ENCODE measurements at regions not wholly inside any gene's neighbourhood (a gene's known extent, or its start where the extent isn't known, plus 50 kb on each side); places are given as distances from the start of the nearest gene placed in this dataset.

GRCh38 chr9:130768891-130769403, 66.1 kb upstream of the ABL1 start:
- Histone ChIP-seq H3K27ac (ENCODE audit: low read depth, low read length) (no peak overlapping the region), H3K4me3 (ENCODE audit: low read depth in 1 of 2, low read length in 2 of 2) (peak overlapping the region; percentile 12 to 41), H3K9ac (ENCODE audit: low read depth in 1 of 2, low read length in 2 of 2) (no peak overlapping the region), H3K4me1 (ENCODE audit: control insufficient read depth in 1 of 2, insufficient read depth in 2 of 2, low read length in 2 of 2) (peaks cover 36 to 48% of the 10 kb centered on the region in 2 donors), H3K36me3 (ENCODE audit: control insufficient read depth in 1 of 2, insufficient read depth in 2 of 2, low read length in 2 of 2) (no peaks in the 10 kb centered on the region), H3K27me3 (ENCODE audit: control insufficient read depth in 1 of 2, insufficient read depth in 2 of 2, low read length in 2 of 2) (no peaks in the 10 kb centered on the region), H3K9me3 (ENCODE audit: control insufficient read depth in 1 of 2, low read length in 2 of 2) (no peaks in the 10 kb centered on the region)

- H3K36me3 ChIP-seq (ENCODE audit: control insufficient read depth in 1 of 2, insufficient read depth in 2 of 2, low read length in 2 of 2): no peaks in the 10 kb centered on the region
- no peak overlapping the region for H3K27ac ChIP-seq (ENCODE audit: low read depth, low read length)
- H3K9ac ChIP-seq (ENCODE audit: low read depth in 1 of 2, low read length in 2 of 2): no peak overlapping the region
- peaks cover 36 to 46% of the 10 kb centered on the region in 2 donors for H3K4me1 ChIP-seq (ENCODE audit: control insufficient read depth in 1 of 2, insufficient read depth in 2 of 2, low read length in 2 of 2)
- H3K9me3 ChIP-seq (ENCODE audit: control insufficient read depth in 1 of 2, low read length in 2 of 2): no peaks in the 10 kb centered on the region
- peak overlapping the region in 1 of 2 donors; percentile 9 for H3K4me3 ChIP-seq (ENCODE audit: low read depth in 1 of 2, low read length in 2 of 2)
- no peaks in the 10 kb centered on the region for H3K27me3 ChIP-seq (ENCODE audit: control insufficient read depth in 1 of 2, insufficient read depth in 2 of 2, low read length in 2 of 2)
These were observed 65.0 kb upstream of the ABL1 start for GRCh38 chr9:130770093-130770492.

GRCh38 chr9:130770679-130771442, 64.2 kb upstream of the ABL1 start:
- peaks cover 0 to 5% of the 10 kb centered on the region in 2 donors for H3K9me3 ChIP-seq (ENCODE audit: control insufficient read depth in 1 of 2, low read length in 2 of 2)
- no peak overlapping the region for H3K9ac ChIP-seq (ENCODE audit: low read depth in 1 of 2, low read length in 2 of 2)
- no peak overlapping the region for H3K27ac ChIP-seq (ENCODE audit: low read depth, low read length)
- no peaks in the 10 kb centered on the region for H3K27me3 ChIP-seq (ENCODE audit: control insufficient read depth in 1 of 2, insufficient read depth in 2 of 2, low read length in 2 of 2)
- peaks cover 34 to 38% of the 10 kb centered on the region in 2 donors for H3K4me1 ChIP-seq (ENCODE audit: control insufficient read depth in 1 of 2, insufficient read depth in 2 of 2, low read length in 2 of 2)
- no peaks in the 10 kb centered on the region for H3K36me3 ChIP-seq (ENCODE audit: control insufficient read depth in 1 of 2, insufficient read depth in 2 of 2, low read length in 2 of 2)
- no peak overlapping the region for H3K4me3 ChIP-seq (ENCODE audit: low read depth in 1 of 2, low read length in 2 of 2)

- Histone ChIP-seq H3K4me3 (ENCODE audit: low read depth in 1 of 2, low read length in 2 of 2) (no peak overlapping the region), H3K9ac (ENCODE audit: low read depth in 1 of 2, low read length in 2 of 2) (no peak overlapping the region), H3K4me1 (ENCODE audit: control insufficient read depth in 1 of 2, insufficient read depth in 2 of 2, low read length in 2 of 2) (peaks cover 21 to 25% of the 10 kb centered on the region in 2 donors), H3K36me3 (ENCODE audit: control insufficient read depth in 1 of 2, insufficient read depth in 2 of 2, low read length in 2 of 2) (no peaks in the 10 kb centered on the region), H3K27ac (ENCODE audit: low read depth, low read length) (no peak overlapping the region), H3K9me3 (ENCODE audit: control insufficient read depth in 1 of 2, low read length in 2 of 2) (peaks cover 0 to 5% of the 10 kb centered on the region in 2 donors), H3K27me3 (ENCODE audit: control insufficient read depth in 1 of 2, insufficient read depth in 2 of 2, low read length in 2 of 2) (no peaks in the 10 kb centered on the region)
These were observed 62.9 kb upstream of the ABL1 start for GRCh38 chr9:130772185-130772584.

GRCh38 chr9:130774183-130774582, 60.9 kb upstream of the ABL1 start:
- Histone ChIP-seq H3K4me1 (ENCODE audit: control insufficient read depth in 1 of 2, insufficient read depth in 2 of 2, low read length in 2 of 2) (peaks cover 11 to 18% of the 10 kb centered on the region in 2 donors), H3K27me3 (ENCODE audit: control insufficient read depth in 1 of 2, insufficient read depth in 2 of 2, low read length in 2 of 2) (no peaks in the 10 kb centered on the region), H3K9me3 (ENCODE audit: control insufficient read depth in 1 of 2, low read length in 2 of 2) (peaks cover 0 to 5% of the 10 kb centered on the region in 2 donors), H3K9ac (ENCODE audit: low read depth in 1 of 2, low read length in 2 of 2) (no peak overlapping the region), H3K36me3 (ENCODE audit: control insufficient read depth in 1 of 2, insufficient read depth in 2 of 2, low read length in 2 of 2) (no peaks in the 10 kb centered on the region), H3K27ac (ENCODE audit: low read depth, low read length) (no peak overlapping the region), H3K4me3 (ENCODE audit: low read depth in 1 of 2, low read length in 2 of 2) (no peak overlapping the region)

GRCh38 chr9:130775336-130775991, 59.6 kb upstream of the ABL1 start:
- Histone ChIP-seq H3K4me1 (ENCODE audit: control insufficient read depth in 1 of 2, insufficient read depth in 2 of 2, low read length in 2 of 2) (peaks cover 6 to 20% of the 10 kb centered on the region in 2 donors), H3K9me3 (ENCODE audit: control insufficient read depth in 1 of 2, low read length in 2 of 2) (peaks cover 0 to 5% of the 10 kb centered on the region in 2 donors), H3K36me3 (ENCODE audit: control insufficient read depth in 1 of 2, insufficient read depth in 2 of 2, low read length in 2 of 2) (no peaks in the 10 kb centered on the region), H3K9ac (ENCODE audit: low read depth in 1 of 2, low read length in 2 of 2) (no peak overlapping the region), H3K27ac (ENCODE audit: low read depth, low read length) (no peak overlapping the region), H3K4me3 (ENCODE audit: low read depth in 1 of 2, low read length in 2 of 2) (no peak overlapping the region), H3K27me3 (ENCODE audit: control insufficient read depth in 1 of 2, insufficient read depth in 2 of 2, low read length in 2 of 2) (no peaks in the 10 kb centered on the region)

GRCh38 chr9:130779153-130779855, 55.8 kb upstream of the ABL1 start:
- Histone ChIP-seq H3K36me3 (ENCODE audit: control insufficient read depth in 1 of 2, insufficient read depth in 2 of 2, low read length in 2 of 2) (no peaks in the 10 kb centered on the region), H3K9me3 (ENCODE audit: control insufficient read depth in 1 of 2, low read length in 2 of 2) (peaks cover 0 to 5% of the 10 kb centered on the region in 2 donors), H3K4me3 (ENCODE audit: low read depth in 1 of 2, low read length in 2 of 2) (no peak overlapping the region), H3K27me3 (ENCODE audit: control insufficient read depth in 1 of 2, insufficient read depth in 2 of 2, low read length in 2 of 2) (no peaks in the 10 kb centered on the region), H3K9ac (ENCODE audit: low read depth in 1 of 2, low read length in 2 of 2) (no peak overlapping the region), H3K27ac (ENCODE audit: low read depth, low read length) (no peak overlapping the region), H3K4me1 (ENCODE audit: control insufficient read depth in 1 of 2, insufficient read depth in 2 of 2, low read length in 2 of 2) (peaks cover 3 to 12% of the 10 kb centered on the region in 2 donors)

GRCh38 chr9:130780415-130780814, 54.6 kb upstream of the ABL1 start:
- H3K9me3 ChIP-seq (ENCODE audit: control insufficient read depth in 1 of 2, low read length in 2 of 2): peaks cover 0 to 3% of the 10 kb centered on the region in 2 donors
- H3K27me3 ChIP-seq (ENCODE audit: control insufficient read depth in 1 of 2, insufficient read depth in 2 of 2, low read length in 2 of 2): no peaks in the 10 kb centered on the region
- peak overlapping the region; percentile 67 for H3K27ac ChIP-seq (ENCODE audit: low read depth, low read length)
- no peaks in the 10 kb centered on the region for H3K36me3 ChIP-seq (ENCODE audit: control insufficient read depth in 1 of 2, insufficient read depth in 2 of 2, low read length in 2 of 2)
- peaks cover 3 to 12% of the 10 kb centered on the region in 2 donors for H3K4me1 ChIP-seq (ENCODE audit: control insufficient read depth in 1 of 2, insufficient read depth in 2 of 2, low read length in 2 of 2)
- peak overlapping the region; percentile 35 for H3K9ac ChIP-seq (ENCODE audit: low read depth in 1 of 2, low read length in 2 of 2)
- peak overlapping the region in 1 of 2 donors; percentile 18 for H3K4me3 ChIP-seq (ENCODE audit: low read depth in 1 of 2, low read length in 2 of 2)

GRCh38 chr9:130780865-130781504, 54.1 kb upstream of the ABL1 start:
- no peaks in the 10 kb centered on the region for H3K9me3 ChIP-seq (ENCODE audit: control insufficient read depth in 1 of 2, low read length in 2 of 2)
- H3K27me3 ChIP-seq (ENCODE audit: control insufficient read depth in 1 of 2, insufficient read depth in 2 of 2, low read length in 2 of 2): no peaks in the 10 kb centered on the region
- H3K36me3 ChIP-seq (ENCODE audit: control insufficient read depth in 1 of 2, insufficient read depth in 2 of 2, low read length in 2 of 2): no peaks in the 10 kb centered on the region
- H3K9ac ChIP-seq (ENCODE audit: low read depth in 1 of 2, low read length in 2 of 2): peak overlapping the region in 1 of 2 donors; percentile 35
- peak overlapping the region in 1 of 2 donors; percentile 18 for H3K4me3 ChIP-seq (ENCODE audit: low read depth in 1 of 2, low read length in 2 of 2)
- H3K27ac ChIP-seq (ENCODE audit: low read depth, low read length): peak overlapping the region; percentile 74
- peaks cover 3 to 12% of the 10 kb centered on the region in 2 donors for H3K4me1 ChIP-seq (ENCODE audit: control insufficient read depth in 1 of 2, insufficient read depth in 2 of 2, low read length in 2 of 2)
